ENCODE measurements at regions not wholly inside any gene's neighbourhood (a gene's known extent, or its start where the extent isn't known, plus 50 kb on each side); places are given as distances from the start of the nearest gene placed in this dataset.

DNA sequence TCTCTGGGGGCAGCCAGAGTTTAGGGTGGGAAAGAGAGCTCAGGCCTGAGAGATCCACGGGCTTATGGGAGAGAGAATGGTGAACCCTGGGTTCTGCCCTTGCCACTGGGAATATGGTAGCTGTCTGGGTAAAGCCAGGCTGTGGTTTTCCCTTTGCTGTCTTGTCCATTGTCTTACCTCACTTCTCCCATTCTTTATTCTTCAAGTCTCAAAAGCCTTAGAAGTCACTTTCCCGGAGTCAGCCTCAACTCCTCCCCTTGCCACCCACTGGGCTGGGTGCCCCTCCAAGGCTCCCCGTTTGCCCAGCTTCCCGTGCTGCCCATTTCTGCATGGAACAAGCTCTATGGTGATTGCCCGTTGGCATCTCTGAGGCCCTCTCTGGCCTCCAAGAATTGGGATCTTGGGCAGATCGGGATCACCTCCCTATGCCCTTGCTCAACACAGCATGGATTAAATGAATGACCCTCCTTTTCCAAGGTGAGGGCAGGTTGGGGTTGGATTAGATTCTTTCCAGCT is 228.2 kb downstream of the HAUS1 start (continued):
- no peak for TF ChIP-seq ZNF695 (CRISPR knock-in tag; IDR thresholded peaks at IDR 0.05)

GRCh38 chr18:46332921-46333341 is 228.7 kb downstream of the HAUS1 start:
- H2AFZ ChIP-seq (ENCODE audit: low read depth, low read length): no peak overlapping the region
- CTCF ChIA-PET (ENCODE audit: low intra/inter-chr PET ratio): no interaction called here

More at GRCh38 chr18:46332921-46333341, 228.7 kb downstream of the HAUS1 start:
- BruUV-seq (replicated peaks): no TSS peak
- FAIRE-seq (no peak), DNase-seq (ENCODE audit: extremely low read depth in 1 of 4, low spot score in 3 of 4) (no peak), ATAC-seq (no peak)
- no peaks in the 10 kb centered on the region for H3K79me2 ChIP-seq (ENCODE audit: control insufficient read depth, insufficient read depth, low read length)
- in situ Hi-C loops (cut with MboI): no loop called here
- H3K27me3 ChIP-seq (ENCODE audit: control insufficient read depth in 2 of 2, insufficient read depth in 2 of 2, low read length in 2 of 2): peaks cover 3 to 25% of the 10 kb centered on the region in 2 experiments; a peak in 4 of 5 replicates
- no peaks in the 10 kb centered on the region for H3K36me3 ChIP-seq (ENCODE audit: control insufficient read depth, insufficient read depth, low read length)
- H3K4me1 ChIP-seq (replicated peaks in 1 of 2; ENCODE audit: control insufficient read depth in 2 of 2, insufficient read depth in 2 of 2, low read length in 2 of 2): no peaks in the 10 kb centered on the region; a peak in 1 of 5 replicates
- no peak overlapping the region for H3K4me3 ChIP-seq
- no peaks in the 10 kb centered on the region for H3K9me3 ChIP-seq (replicated peaks; ENCODE audit: control insufficient read depth, insufficient read depth, low read depth, low read length)
- no peak overlapping the region for H3K27ac ChIP-seq (ENCODE audit: extremely low read depth, low read depth, low read length)
- TF ChIP-seq STAT6 (CRISPR knock-in tag; IDR thresholded peaks at IDR 0.05) (no peak), ELF2 (CRISPR knock-in tag; IDR thresholded peaks at IDR 0.05) (no peak), SUPT5H (IDR thresholded peaks at IDR 0.05) (no peak), POLR2H (tag; IDR thresholded peaks at IDR 0.05; ENCODE audit: low read depth) (no peak), POU5F1 (IDR thresholded peaks at IDR 0.05; ENCODE audit: borderline replicate concordance, low read depth, low read length, partially characterized antibody) (no peak), TRIM24 (IDR thresholded peaks at IDR 0.05) (no peak), MCM7 (IDR thresholded peaks at IDR 0.05) (no peak), RBBP5 (IDR thresholded peaks at IDR 0.05; ENCODE audit: borderline replicate concordance, insufficient read depth, low read length, poor library complexity, severe bottlenecking) (no peak), PCBP2 (IDR thresholded peaks at IDR 0.05; ENCODE audit: low read depth, low read length, poor library complexity, severe bottlenecking) (no peak), ESRRA (IDR thresholded peaks at IDR 0.05; ENCODE audit: borderline replicate concordance, low read depth) (no peak), U2AF2 (optimal IDR thresholded peaks at IDR 0.05; ENCODE audit: low read depth, low read length) (no peak), KAT8 (IDR thresholded peaks at IDR 0.05; ENCODE audit: low read depth) (no peak), PHB (CRISPR knock-in tag; IDR thresholded peaks at IDR 0.05) (no peak), MAFK (IDR thresholded peaks at IDR 0.05; ENCODE audit: low read length) (no peak), RNF2 (IDR thresholded peaks at IDR 0.05) (no peak), NFRKB (IDR thresholded peaks at IDR 0.05; ENCODE audit: low read depth) (no peak)
- TF ChIP-seq, protein P1, sequence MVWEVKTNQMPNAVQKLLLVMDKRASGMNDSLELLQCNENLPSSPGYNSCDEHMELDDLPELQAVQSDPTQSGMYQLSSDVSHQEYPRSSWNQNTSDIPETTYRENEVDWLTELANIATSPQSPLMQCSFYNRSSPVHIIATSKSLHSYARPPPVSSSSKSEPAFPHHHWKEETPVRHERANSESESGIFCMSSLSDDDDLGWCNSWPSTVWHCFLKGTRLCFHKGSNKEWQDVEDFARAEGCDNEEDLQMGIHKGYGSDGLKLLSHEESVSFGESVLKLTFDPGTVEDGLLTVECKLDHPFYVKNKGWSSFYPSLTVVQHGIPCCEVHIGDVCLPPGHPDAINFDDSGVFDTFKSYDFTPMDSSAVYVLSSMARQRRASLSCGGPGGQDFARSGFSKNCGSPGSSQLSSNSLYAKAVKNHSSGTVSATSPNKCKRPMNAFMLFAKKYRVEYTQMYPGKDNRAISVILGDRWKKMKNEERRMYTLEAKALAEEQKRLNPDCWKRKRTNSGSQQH (CRISPR knock-in tag; IDR thresholded peaks at IDR 0.05): no peak
- no peaks in the 10 kb centered on the region for H3K9me1 ChIP-seq (ENCODE audit: control insufficient read depth, insufficient read depth, low read length)
- no peaks in the 10 kb centered on the region for H4K20me1 ChIP-seq (replicated peaks; ENCODE audit: control insufficient read depth, insufficient read depth, low read length)
- no peak overlapping the region for H3K4me2 ChIP-seq (ENCODE audit: insufficient read depth, low read length)
- 17% methylated on average over 6 of the region's 9 CpGs for WGBS (ENCODE audit: insufficient coverage, low coverage, missing lambda C conversion rate)
- intact Hi-C loops (cut with micrococcal nuclease): no loop called here
- no peak overlapping the region for H3K9ac ChIP-seq (ENCODE audit: insufficient read depth in 1 of 2, low read depth in 2 of 2, low read length in 2 of 2)
- POLR2A ChIA-PET: no interaction called here
